Fibroblast of pulmonary artery (primary cell): ENCODE measurements at regions not wholly inside any gene's neighbourhood (a gene's known extent, or its start where the extent isn't known, plus 50 kb on each side); places are given as distances from the start of the nearest gene placed in this dataset.
"Not testable (repeated sequence)": the region's sequence is repeated elsewhere in the genome, so short reads cannot be mapped to it uniquely, and the experiment has no call there.

Experiments used
- DNase-seq: peaks from one replicate; pipeline ENCODE4 v3.0.0-alpha.2; 2010; ENCODE audit warnings: low read depth
- H3K4me3 ChIP-seq: replicated peaks from 2 replicates; pipeline ENCODE4 v1.5.1; 2011; ENCODE audit warnings: low read depth, mild to moderate bottlenecking, control low read depth, low read length, moderate library complexity
- TF ChIP-seq, protein P1 (sequence below): IDR thresholded peaks from 2 replicates; pipeline ENCODE4 v1.5.1; 2011; ENCODE audit warnings: mild to moderate bottlenecking, control low read depth, low read length, inconsistent platforms; ENCODE audit errors: missing control alignments

DNA sequence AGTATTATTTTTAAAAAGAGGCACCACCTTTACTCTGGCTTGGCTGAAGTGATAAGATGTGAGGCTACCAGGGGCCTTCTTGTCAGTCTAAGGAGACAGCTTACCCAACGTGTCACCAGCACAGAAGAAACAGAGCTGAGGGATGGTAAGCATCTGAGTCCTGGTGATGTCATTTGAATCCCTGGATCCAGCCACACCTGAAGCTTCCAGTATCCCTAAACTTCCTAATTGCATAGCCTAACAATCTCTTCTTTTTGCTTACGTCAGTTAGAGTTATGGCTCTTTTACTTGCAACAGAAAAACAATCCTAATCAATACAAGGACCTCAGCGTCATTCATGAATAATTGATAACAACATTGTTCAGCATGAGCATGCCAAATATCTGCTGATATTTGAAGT, 436.6 kb downstream of the SHISA9 start:
- DNase-seq: no peak
- TF ChIP-seq, protein P1, sequence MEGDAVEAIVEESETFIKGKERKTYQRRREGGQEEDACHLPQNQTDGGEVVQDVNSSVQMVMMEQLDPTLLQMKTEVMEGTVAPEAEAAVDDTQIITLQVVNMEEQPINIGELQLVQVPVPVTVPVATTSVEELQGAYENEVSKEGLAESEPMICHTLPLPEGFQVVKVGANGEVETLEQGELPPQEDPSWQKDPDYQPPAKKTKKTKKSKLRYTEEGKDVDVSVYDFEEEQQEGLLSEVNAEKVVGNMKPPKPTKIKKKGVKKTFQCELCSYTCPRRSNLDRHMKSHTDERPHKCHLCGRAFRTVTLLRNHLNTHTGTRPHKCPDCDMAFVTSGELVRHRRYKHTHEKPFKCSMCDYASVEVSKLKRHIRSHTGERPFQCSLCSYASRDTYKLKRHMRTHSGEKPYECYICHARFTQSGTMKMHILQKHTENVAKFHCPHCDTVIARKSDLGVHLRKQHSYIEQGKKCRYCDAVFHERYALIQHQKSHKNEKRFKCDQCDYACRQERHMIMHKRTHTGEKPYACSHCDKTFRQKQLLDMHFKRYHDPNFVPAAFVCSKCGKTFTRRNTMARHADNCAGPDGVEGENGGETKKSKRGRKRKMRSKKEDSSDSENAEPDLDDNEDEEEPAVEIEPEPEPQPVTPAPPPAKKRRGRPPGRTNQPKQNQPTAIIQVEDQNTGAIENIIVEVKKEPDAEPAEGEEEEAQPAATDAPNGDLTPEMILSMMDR: no peak
- H3K4me3 ChIP-seq: no peak overlapping the region

GRCh38 chr16:13342675-13343074, 441.3 kb downstream of the SHISA9 start:
- TF ChIP-seq, protein P1: no peak
- no peak overlapping the region for H3K4me3 ChIP-seq
- DNase-seq: no peak

GRCh38 chr16:13344001-13344400, 442.6 kb downstream of the SHISA9 start:
- TF ChIP-seq, protein P1: no peak
- H3K4me3 ChIP-seq: no peak overlapping the region
- no peak for DNase-seq

- no peak for DNase-seq
- TF ChIP-seq, protein P1: no peak
- H3K4me3 ChIP-seq: no peak overlapping the region
These were observed 447.0 kb downstream of the SHISA9 start for GRCh38 chr16:13348416-13348815.

DNA sequence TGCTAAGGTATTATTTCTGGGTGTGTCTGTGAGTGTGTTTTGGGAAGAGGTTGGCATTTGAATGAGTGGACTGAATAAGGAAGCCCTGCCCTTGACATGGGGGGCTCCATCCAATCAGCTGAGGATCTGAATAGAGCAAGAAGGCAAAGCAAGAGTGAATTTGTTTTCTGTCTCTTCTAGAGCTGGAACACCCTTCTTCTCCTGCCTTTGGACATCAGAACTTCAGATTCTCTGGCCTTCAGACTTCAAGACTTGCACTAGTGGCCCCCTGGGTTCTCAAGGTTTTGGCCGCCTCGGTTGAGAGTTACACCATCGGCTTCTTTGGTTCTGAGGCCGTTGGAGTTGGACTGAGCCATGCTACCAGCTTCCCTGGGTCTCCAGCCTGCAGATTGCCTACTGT, 448.6 kb downstream of the SHISA9 start:
- TF ChIP-seq, protein P1: no peak
- no peak for DNase-seq
- no peak overlapping the region for H3K4me3 ChIP-seq

DNA sequence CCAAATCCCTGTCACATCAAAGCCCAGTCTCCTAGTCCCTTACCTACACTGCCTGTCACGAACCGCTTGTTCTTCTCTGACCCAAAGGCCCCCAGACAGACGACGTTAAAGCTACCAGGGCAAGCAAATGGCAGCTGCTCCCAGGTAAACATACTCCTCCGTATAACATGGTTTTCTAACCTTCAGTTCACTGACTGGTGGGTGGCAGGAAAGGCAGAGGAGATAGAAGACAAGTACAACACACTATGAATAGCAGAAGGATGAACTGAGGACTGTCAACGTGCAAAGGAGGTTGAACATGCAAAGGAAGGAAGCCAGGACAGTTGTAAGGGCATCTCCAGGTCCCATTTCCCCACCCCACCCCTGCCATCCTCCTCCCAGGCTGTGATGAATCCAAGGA, 449.8 kb downstream of the SHISA9 start:
- no peak overlapping the region for H3K4me3 ChIP-seq
- TF ChIP-seq, protein P1: no peak
- no peak for DNase-seq

DNA sequence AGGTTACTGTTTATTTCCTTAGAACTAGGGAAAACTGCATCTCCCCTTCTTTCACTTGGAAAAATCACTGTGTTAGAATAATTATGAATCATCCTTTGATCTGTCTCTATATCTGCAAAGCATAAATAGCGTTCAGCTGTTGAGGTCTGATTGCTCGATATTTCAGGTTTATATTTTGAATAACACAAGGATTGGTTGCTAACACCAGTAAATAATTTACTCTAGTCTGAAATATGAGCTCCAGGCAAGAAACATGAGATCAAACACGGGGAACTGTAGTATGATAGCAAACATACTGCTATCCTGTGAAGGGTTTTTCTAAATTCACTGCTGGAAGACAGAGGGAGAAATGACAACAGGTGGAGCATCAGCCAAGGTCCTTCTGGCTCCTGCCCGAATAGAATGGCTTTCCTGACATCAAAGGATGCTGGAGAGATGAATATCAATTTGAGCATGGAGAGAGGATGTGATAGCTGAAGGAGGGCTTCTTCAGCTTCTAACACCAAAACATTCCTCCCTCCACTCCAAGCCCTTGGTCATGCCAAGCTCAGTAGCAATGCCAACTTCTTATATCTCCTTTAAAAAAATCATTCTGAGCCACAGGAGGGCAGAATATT, 450.3 kb downstream of the SHISA9 start:
- H3K4me3 ChIP-seq: no peak overlapping the region
- no peak for DNase-seq
- TF ChIP-seq, protein P1: no peak

GRCh38 chr16:13352796-13353195, 451.4 kb downstream of the SHISA9 start:
- DNase-seq, H3K4me3 ChIP-seq: not testable (repeated sequence)

DNA sequence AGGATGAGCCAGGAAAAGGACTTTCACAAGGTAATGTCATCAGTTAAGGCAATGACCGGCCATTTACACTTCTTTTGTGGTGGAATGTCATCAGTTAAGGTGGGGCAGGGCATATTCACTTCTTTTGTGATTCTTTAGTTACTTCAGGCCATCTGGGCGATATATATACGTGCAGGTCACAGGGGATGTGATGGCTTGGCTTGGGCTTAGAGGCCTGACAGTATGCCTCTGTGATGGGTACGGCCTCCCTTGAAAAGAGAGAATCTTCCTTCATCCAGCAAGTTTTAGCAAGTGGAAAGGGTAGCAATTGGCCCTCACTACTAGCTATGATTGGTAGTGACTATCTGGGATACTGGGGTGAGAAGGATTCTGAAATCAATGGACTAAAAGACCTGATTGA, 456.4 kb downstream of the SHISA9 start:
- not testable (repeated sequence) for H3K4me3 ChIP-seq, DNase-seq
